ENCODE measurements at regions not wholly inside any gene's neighbourhood (a gene's known extent, or its start where the extent isn't known, plus 50 kb on each side); places are given as distances from the start of the nearest gene placed in this dataset.
A peak's percentile ranks its signal among the peaks of the same experiment; 100 is the strongest.

GRCh38 chr3:168552251-168552650 is 456.5 kb upstream of the GOLIM4 start:
- Histone ChIP-seq H3K36me3 (no peaks in the 10 kb centered on the region), H3K27ac (no peak overlapping the region), H3K9me3 (no peaks in the 10 kb centered on the region), H3K27me3 (no peaks in the 10 kb centered on the region), H3K4me3 (no peak overlapping the region), H3K4me1 (no peaks in the 10 kb centered on the region)
- intact Hi-C loops (cut with DNase I) = no loop called here
- no peak for TF ChIP-seq CTCF (IDR thresholded peaks at IDR 0.05)
- no peak for DNase-seq
- no peak for ATAC-seq

- Histone ChIP-seq H3K4me3 (no peak overlapping the region), H3K27me3 (no peaks in the 10 kb centered on the region), H3K27ac (no peak overlapping the region), H3K4me1 (no peaks in the 10 kb centered on the region), H3K9me3 (no peaks in the 10 kb centered on the region), H3K36me3 (no peaks in the 10 kb centered on the region)
- intact Hi-C loops (cut with DNase I) = no loop called here
- ATAC-seq (no peak), DNase-seq (no peak)
- TF ChIP-seq CTCF (IDR thresholded peaks at IDR 0.05) = no peak
Observed at GRCh38 chr3:168548719-168549118, 453.0 kb upstream of the GOLIM4 start.

GRCh38 chr3:168546707-168547106 is 451.0 kb upstream of the GOLIM4 start:
- Histone ChIP-seq H3K4me3 (no peak overlapping the region), H3K36me3 (no peaks in the 10 kb centered on the region), H3K27me3 (no peaks in the 10 kb centered on the region), H3K9me3 (no peaks in the 10 kb centered on the region), H3K27ac (no peak overlapping the region), H3K4me1 (no peaks in the 10 kb centered on the region)
- TF ChIP-seq CTCF (IDR thresholded peaks at IDR 0.05) = no peak
- DNase-seq (peak in 1 of 4 donors; percentile 14), ATAC-seq (no peak)
- intact Hi-C loops (cut with DNase I) = no loop called here

GRCh38 chr3:168545591-168545990 is 449.9 kb upstream of the GOLIM4 start:
- Histone ChIP-seq H3K36me3 (no peaks in the 10 kb centered on the region), H3K27ac (no peak overlapping the region), H3K9me3 (no peaks in the 10 kb centered on the region), H3K4me1 (no peaks in the 10 kb centered on the region), H3K27me3 (no peaks in the 10 kb centered on the region), H3K4me3 (no peak overlapping the region)
- no peak for TF ChIP-seq CTCF (IDR thresholded peaks at IDR 0.05)
- DNase-seq = peak in 1 of 4 donors; percentile 20
- no peak for ATAC-seq
- intact Hi-C loops (cut with DNase I) = no loop called here

- H3K27ac ChIP-seq = no peak overlapping the region
- intact Hi-C loops (cut with DNase I) = no loop called here
- DNase-seq (no peak), ATAC-seq (no peak)
- no peaks in the 10 kb centered on the region for H3K9me3 ChIP-seq
- H3K4me3 ChIP-seq = no peak overlapping the region
- TF ChIP-seq CTCF (IDR thresholded peaks at IDR 0.05) = no peak
- no peaks in the 10 kb centered on the region for H3K36me3 ChIP-seq
- no peaks in the 10 kb centered on the region for H3K4me1 ChIP-seq
- no peaks in the 10 kb centered on the region for H3K27me3 ChIP-seq
Observed at GRCh38 chr3:168544097-168544957, 448.6 kb upstream of the GOLIM4 start.

Measured in left lung (tissue), 4 donors.